ENCODE measurements at regions not wholly inside any gene's neighbourhood (a gene's known extent, or its start where the extent isn't known, plus 50 kb on each side); places are given as distances from the start of the nearest gene placed in this dataset.

GRCh38 chr10:111131168-111131799 lies 54.5 kb downstream of the ADRA2A start:
- DNase-seq: no peak

DNA sequence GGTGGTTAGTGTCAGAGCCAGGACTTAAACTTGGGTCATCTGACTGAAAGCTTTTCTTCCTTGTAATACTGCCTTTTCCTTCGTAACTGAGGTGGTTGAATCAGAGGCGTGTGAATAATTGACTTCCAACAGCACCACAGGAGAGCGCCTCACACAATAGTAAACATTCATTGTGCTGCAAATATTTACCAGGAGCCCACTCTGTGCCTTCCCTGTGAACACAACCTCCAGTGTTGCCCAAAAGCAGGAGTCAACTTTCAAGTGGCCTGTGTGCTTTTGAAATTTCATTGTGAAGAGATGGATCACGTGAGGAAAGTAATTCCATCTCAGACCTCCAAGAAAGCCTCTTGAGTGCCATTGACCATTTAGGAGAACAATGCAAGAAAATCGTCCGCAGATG lies 60.2 kb downstream of the ADRA2A start:
- DNase-seq: no peak

- no peak for DNase-seq
These were observed 60.8 kb downstream of the ADRA2A start for GRCh38 chr10:111137587-111137986.

GRCh38 chr10:111138544-111138943 lies 61.7 kb downstream of the ADRA2A start:
- no peak for DNase-seq

DNA sequence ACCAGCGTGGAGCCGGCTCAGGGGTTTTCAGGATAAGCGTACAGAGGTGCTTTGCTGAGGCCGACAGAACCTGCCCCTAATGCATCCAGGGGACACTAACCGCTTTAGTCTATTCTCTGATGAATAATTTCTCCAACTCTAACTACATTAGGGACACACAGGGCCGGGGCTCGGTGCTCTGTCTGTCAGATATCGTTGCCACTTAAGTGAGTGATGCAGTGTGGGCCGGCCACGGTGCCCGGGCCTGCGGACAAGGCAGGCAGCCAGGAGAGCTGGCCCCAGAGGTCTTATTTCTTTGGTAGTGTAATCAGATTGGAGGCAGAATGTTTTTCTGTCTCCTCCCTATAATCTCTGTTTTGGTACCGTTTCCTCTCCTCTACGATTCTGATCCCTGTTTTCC lies 62.7 kb downstream of the ADRA2A start:
- DNase-seq: no peak

GRCh38 chr10:111142092-111142768 lies 65.4 kb downstream of the ADRA2A start:
- DNase-seq: no peak

DNA sequence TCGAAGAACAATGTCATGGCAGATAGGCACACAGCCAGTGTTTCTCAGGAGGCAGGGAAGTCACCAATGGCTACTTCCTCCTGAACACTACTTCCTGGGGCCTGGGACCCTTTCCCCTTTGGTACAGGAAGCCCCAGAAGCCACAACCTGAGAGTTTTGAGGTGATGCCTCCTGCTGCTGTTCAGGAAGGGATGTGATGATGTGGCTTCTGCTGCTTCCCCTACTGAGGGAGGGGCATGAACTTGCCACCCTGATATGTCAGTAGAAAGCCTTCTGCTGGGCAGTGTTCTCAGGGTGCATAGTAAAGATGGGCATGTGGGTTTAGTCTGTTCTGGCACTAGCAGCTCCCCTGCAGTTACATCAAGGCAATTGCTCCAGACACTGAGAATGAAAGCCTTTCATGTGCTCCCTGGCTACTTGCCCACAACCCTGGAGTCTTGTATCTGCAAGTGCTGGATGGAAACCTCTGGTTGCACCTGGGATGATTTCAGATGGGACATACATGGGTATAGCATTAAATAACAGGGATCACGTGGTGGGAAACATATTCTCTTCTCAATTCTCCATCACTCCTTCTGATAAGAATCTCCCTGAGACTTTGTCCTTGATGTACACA lies 69.3 kb downstream of the ADRA2A start:
- no peak for DNase-seq

DNA sequence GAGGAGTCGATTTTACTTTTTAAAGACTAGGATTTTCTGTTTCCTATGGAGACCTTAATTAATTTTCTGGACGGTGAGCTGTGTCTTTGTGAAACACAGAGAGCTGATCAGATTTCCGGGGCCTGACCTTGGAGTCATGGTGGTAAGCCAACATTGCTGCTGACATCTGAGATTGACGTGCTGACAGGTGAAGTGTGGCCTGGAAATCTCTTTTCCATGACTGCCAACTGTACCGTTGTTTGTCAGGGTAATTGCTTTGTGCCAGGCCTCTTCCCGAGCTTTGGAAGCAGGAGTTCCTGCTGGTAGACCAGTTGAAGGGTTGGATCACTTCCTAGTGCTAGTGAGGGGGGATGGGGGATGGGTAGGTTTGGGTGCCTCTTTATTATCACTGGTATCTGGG lies 71.2 kb downstream of the ADRA2A start:
- no peak for DNase-seq

DNA sequence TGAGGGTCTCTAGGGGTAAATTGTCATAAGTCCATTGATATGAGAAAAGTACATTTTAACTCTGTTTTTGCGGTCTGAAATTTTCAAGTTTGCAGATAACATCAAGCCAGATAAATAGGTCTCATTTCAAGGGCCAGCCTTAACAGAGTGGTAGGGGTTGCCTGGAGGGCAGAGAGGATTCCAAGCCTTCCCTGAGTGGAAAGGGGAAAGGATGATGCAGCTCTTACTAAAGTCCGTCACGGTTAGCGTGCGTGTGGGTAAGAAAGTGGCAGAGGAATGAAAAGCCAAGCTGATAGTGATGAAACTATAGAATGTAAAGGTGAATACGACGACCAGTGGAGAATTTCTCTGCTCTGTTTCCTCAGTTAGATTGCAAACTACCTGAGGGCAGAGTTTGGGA lies 71.6 kb downstream of the ADRA2A start:
- DNase-seq: no peak

DNA sequence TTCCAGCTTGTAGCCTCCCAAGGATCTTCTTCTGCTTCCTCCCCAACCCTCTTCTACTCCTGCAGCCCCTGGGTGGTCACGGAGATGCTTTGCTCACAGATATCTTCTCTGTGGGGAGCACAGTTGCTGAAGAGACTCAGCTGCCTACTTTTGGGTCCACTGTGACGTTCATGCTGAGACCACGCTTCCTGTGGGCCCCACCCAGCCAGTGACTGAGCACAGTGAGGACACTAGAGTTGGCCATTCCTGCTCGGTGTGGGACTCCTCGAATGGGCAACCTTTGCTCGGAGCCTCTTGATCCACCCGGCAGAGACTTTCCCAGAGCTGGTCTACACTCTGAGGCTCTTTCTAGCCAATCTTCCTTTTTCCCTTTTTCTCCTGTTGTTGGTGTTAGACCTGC lies 73.9 kb downstream of the ADRA2A start:
- no peak for DNase-seq

DNA sequence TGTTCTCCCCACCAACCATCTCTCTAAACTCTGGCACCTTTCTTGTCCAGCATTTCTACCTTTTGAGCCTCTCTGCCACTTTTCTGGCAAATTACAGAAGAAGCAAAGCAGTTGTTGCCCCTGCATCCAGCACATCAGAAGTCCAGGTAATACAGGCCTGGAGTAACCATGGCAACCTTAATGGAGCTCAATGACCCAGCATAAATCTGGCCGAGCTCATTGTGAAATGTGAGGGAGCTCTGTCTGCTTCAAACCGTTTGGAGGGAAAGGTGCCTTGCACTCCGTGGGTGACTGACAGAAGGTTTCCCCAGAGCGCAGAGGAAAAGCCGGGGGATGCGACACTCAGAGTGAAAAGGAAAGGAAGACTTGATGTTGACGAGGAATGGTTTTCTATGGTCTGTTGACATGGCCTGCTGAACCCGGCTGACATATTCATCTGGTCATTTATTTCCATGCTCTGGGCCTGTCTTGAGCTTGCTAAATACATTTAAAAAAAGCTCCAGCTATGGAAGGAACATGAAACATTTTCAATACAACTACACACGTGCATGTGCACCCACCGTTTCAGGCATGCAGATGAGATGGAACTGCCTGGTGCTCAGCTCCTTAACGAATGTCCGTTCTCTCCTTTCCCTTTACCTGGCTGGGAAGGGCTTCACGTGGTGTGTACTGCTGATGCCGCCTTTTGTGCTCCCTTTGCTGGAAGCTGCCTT lies 74.9 kb downstream of the ADRA2A start:
- no peak for DNase-seq

DNA sequence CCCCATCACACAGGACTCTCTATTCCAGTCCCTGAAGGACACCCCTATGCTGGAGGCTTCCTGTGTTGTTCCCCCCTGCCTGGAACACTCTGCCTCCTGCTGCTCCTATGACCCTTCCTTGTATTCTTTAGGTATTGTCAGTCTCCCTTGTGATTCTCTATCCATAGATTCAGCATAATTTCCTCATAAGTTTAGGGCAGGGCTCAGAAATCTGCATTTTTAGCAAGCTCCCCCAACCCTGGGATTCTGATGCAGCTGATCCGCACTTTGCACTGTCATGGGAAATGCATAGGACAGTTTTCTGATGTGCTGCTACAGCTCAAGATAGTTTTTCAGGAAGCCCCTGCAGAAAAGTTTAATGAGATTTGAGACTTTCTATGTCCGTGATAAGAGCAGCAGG lies 79.9 kb downstream of the ADRA2A start:
- no peak for DNase-seq

GRCh38 chr10:111158595-111158994 lies 81.8 kb downstream of the ADRA2A start:
- no peak for DNase-seq

- no peak for DNase-seq
These were observed 84.5 kb downstream of the ADRA2A start for GRCh38 chr10:111161109-111161874.

- DNase-seq: no peak
These were observed 94.4 kb downstream of the ADRA2A start for GRCh38 chr10:111171183-111171582.

DNA sequence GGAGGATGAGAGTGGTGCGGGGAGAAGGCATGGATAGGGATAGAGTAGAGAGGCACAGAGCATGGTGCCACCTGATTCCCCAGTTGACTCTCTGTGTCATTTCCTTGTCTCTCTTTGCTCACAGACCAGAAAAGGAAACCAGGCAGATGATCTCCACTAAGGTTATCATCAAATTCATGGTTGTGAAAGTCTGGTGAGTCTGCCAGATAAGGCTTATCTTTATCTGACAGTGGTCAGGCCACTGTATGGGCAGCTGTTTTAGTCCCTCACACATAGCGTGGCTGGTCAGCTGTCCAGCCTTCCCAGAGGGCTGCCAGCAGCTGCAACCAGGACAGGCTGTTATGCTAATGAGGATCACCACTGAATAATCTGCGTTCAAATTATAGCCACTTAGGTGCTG lies 99.0 kb downstream of the ADRA2A start:
- no peak for DNase-seq

DNA sequence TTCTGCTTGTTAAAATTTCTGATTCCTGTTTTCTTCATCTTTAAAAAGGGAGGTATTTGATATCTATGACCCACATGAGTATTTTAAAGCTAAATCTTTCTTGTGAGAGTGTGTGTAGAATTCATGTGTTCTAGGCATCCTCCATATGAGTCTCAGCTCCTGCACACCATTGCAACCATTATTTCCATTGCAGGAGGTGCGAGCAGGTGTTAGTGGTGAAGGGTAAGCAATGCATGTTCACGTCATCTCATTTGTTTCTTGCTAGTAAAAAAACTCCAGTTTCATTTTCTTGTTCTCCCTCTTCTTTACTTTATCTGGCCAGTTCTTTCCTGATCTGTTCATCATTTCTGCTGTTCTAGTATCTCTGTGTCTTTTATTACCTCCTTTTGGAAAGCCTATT lies 100.5 kb downstream of the ADRA2A start:
- DNase-seq: no peak

- no peak for DNase-seq
These were observed 102.7 kb downstream of the ADRA2A start for GRCh38 chr10:111179514-111179913.

DNA sequence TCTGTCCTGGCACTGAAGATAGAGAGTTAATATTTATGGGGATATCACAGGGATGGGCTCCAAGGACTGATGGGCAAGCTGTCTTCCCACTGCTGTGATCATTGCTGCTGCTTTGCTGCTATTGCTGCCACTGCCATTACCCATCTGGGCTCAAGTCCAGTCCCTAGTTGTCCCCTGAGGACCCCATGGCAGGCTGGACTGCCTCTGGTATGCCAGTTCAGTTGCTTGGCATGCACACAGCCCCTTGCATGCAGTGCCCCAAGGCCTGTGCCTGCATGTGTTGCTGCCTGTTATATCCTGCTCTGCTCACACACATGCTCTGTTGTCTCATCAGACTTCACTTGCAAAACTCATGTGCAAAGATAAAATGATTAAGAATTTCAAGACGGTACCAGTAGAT lies 109.5 kb downstream of the ADRA2A start:
- no peak for DNase-seq

GRCh38 chr10:111187096-111187495 lies 110.3 kb downstream of the ADRA2A start:
- no peak for DNase-seq

- DNase-seq: no peak
These were observed 122.8 kb downstream of the ADRA2A start for GRCh38 chr10:111199587-111199986.

DNA sequence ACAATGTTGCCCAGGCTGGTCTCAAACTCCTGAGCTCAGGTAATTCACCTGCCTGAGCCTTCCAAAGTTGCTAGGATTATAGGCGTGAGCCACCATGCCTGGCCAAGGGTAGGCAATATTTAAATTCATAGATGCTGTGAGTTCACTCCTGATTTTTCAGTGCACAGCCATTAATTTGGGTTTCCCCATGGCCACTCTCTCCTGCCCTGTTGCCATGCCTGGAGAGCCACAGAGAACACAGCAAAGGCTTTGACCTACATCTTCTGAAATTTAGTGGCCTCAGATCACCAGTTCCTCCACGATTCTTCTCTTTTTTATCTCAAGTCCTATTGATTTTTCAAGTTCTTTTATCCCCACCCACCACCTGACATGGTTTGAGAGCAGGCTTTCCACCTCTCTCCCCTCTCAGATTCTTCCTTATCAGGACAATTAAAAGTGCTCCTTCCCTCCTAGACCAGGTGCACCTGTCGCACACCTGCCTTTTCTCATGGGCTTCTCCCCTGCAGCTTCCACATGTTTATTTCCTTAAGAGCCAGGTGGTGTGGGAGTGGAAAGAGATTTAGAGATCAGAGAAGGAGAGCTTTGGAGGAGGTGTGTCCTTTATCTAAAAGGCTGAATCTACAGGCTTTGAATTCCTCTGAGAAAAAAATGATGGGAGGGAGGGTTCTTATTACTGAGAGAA lies 123.8 kb downstream of the ADRA2A start:
- DNase-seq: no peak

DNA sequence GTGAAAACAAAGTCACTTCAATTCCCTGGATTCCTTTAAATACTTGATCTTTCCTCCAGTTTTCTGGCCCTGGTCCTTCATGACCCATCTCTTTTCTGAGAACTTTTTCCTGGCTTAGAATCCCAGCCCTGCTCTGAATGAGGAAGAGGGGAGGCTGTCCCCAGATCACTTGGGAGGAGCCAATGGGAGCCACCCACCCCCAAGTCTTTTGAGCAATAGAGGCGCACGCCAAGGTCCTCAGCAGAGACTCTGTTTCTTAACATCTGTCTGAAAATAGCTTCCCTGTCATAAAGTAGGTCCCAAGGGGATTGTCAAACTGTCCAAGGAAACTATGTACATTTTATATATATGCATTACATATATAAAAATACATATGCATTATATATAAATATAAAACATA lies 126.8 kb downstream of the ADRA2A start:
- DNase-seq: no peak

Data from activated CD4-positive, CD25-positive, alpha-beta regulatory T cell treated with anti-CD3 and anti-CD28 coated beads, Interleukin-2, amount 50 U/mL, for 72 hours (primary cell).